ENCODE measurements at regions not wholly inside any gene's neighbourhood (a gene's known extent, or its start where the extent isn't known, plus 50 kb on each side); places are given as distances from the start of the nearest gene placed in this dataset.

GRCh38 chr11:90822996-90823395 lies 600.1 kb upstream of the CHORDC1 start:
- no peak overlapping the region for H3K4me3 Mint-ChIP-seq (ENCODE audit: unreplicated experiment)
- no peak overlapping the region for H3K27ac Mint-ChIP-seq (ENCODE audit: unreplicated experiment)
- no peak for DNase-seq (ENCODE audit: low spot score)
- H3K9me3 Mint-ChIP-seq (ENCODE audit: low read depth): no peaks in the 10 kb centered on the region
- no peaks in the 10 kb centered on the region for H3K4me1 Mint-ChIP-seq (ENCODE audit: low read depth)
- TF ChIP-seq, protein P1, sequence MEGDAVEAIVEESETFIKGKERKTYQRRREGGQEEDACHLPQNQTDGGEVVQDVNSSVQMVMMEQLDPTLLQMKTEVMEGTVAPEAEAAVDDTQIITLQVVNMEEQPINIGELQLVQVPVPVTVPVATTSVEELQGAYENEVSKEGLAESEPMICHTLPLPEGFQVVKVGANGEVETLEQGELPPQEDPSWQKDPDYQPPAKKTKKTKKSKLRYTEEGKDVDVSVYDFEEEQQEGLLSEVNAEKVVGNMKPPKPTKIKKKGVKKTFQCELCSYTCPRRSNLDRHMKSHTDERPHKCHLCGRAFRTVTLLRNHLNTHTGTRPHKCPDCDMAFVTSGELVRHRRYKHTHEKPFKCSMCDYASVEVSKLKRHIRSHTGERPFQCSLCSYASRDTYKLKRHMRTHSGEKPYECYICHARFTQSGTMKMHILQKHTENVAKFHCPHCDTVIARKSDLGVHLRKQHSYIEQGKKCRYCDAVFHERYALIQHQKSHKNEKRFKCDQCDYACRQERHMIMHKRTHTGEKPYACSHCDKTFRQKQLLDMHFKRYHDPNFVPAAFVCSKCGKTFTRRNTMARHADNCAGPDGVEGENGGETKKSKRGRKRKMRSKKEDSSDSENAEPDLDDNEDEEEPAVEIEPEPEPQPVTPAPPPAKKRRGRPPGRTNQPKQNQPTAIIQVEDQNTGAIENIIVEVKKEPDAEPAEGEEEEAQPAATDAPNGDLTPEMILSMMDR (IDR thresholded peaks at IDR 0.05): no peak
- H3K36me3 Mint-ChIP-seq (ENCODE audit: low read depth): no peaks in the 10 kb centered on the region
- peaks cover 2% of the 10 kb centered on the region for H3K27me3 Mint-ChIP-seq (ENCODE audit: low read depth)

DNA sequence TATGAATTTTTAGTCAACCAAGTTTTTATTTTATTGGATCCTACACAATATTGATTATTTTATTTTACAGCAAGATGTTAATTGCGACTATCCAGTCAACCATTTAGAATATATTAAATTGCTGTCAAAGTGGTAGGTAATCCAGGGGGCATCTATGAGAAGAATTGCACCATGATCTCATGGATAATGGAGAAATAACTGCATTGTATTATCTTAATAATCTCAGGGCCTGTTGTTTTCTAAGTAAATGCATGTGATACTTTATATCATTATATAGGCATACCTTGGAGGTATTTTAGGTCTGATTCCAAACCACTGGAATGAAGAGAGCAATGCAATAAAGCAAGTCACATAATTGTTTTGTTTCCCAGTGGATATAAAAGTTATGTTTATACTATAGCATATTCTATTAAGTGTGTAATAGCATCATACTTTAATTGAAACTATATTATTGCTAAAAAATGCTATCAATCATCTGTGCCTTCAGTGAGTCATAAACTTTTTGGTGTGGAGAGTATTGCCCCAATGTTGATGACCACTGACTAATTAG lies 595.4 kb upstream of the CHORDC1 start:
- Mint-ChIP-seq H3K27ac (ENCODE audit: unreplicated experiment) (no peak overlapping the region), H3K36me3 (ENCODE audit: low read depth) (no peaks in the 10 kb centered on the region), H3K27me3 (ENCODE audit: low read depth) (no peaks in the 10 kb centered on the region), H3K9me3 (ENCODE audit: low read depth) (no peaks in the 10 kb centered on the region), H3K4me1 (ENCODE audit: low read depth) (no peaks in the 10 kb centered on the region), H3K4me3 (ENCODE audit: unreplicated experiment) (no peak overlapping the region)
- no peak for DNase-seq (ENCODE audit: low spot score)
- TF ChIP-seq, protein P1 (IDR thresholded peaks at IDR 0.05): no peak

- TF ChIP-seq, protein P1 (IDR thresholded peaks at IDR 0.05): no peak
- H3K27me3 Mint-ChIP-seq (ENCODE audit: low read depth): peaks cover 5% of the 10 kb centered on the region
- DNase-seq (ENCODE audit: low spot score): no peak
- H3K4me3 Mint-ChIP-seq (ENCODE audit: unreplicated experiment): no peak overlapping the region
- H3K9me3 Mint-ChIP-seq (ENCODE audit: low read depth): no peaks in the 10 kb centered on the region
- no peak overlapping the region for H3K27ac Mint-ChIP-seq (ENCODE audit: unreplicated experiment)
- H3K36me3 Mint-ChIP-seq (ENCODE audit: low read depth): no peaks in the 10 kb centered on the region
- no peaks in the 10 kb centered on the region for H3K4me1 Mint-ChIP-seq (ENCODE audit: low read depth)
These were observed 586.7 kb upstream of the CHORDC1 start for GRCh38 chr11:90809581-90809980.

- peaks cover 6% of the 10 kb centered on the region for H3K4me1 Mint-ChIP-seq (ENCODE audit: low read depth)
- H3K36me3 Mint-ChIP-seq (ENCODE audit: low read depth): no peaks in the 10 kb centered on the region
- TF ChIP-seq, protein P1 (IDR thresholded peaks at IDR 0.05): no peak
- no peak for DNase-seq (ENCODE audit: low spot score)
- H3K9me3 Mint-ChIP-seq (ENCODE audit: low read depth): no peaks in the 10 kb centered on the region
- no peak overlapping the region for H3K27ac Mint-ChIP-seq (ENCODE audit: unreplicated experiment)
- H3K4me3 Mint-ChIP-seq (ENCODE audit: unreplicated experiment): no peak overlapping the region
- peaks cover 5% of the 10 kb centered on the region for H3K27me3 Mint-ChIP-seq (ENCODE audit: low read depth)
These were observed 582.3 kb upstream of the CHORDC1 start for GRCh38 chr11:90805172-90805571.

DNA sequence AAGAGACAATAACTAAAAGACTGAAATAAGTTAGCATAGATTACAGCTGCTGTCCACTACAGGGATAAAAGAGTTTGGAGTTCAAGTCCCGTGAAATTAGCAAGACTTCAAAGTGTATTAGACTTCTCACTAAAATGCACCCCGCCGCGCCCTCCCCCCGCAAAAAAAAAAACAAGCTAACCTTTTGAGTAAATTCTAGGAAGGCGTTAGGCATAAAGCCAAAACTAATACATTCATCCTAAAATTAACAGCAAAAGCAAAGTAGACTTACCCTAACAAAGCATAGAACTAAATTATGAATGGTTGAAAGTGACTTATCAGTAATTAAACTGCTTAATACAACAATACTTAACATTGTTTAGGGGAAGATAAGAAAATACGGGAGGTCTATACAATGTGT lies 581.0 kb upstream of the CHORDC1 start:
- DNase-seq (ENCODE audit: low spot score): no peak
- Mint-ChIP-seq H3K27ac (ENCODE audit: unreplicated experiment) (no peak overlapping the region), H3K9me3 (ENCODE audit: low read depth) (no peaks in the 10 kb centered on the region), H3K4me1 (ENCODE audit: low read depth) (peaks cover 6% of the 10 kb centered on the region), H3K27me3 (ENCODE audit: low read depth) (peaks cover 6% of the 10 kb centered on the region), H3K4me3 (ENCODE audit: unreplicated experiment) (no peak overlapping the region), H3K36me3 (ENCODE audit: low read depth) (no peaks in the 10 kb centered on the region)
- TF ChIP-seq, protein P1 (IDR thresholded peaks at IDR 0.05): no peak

Data from chondrocyte (in vitro differentiated cells).